ENCODE measurements at regions not wholly inside any gene's neighbourhood (a gene's known extent, or its start where the extent isn't known, plus 50 kb on each side); places are given as distances from the start of the nearest gene placed in this dataset.

GRCh38 chr5:61609840-61610677, 278.0 kb downstream of the ZSWIM6 start:
- TF ChIP-seq POLR2A (IDR thresholded peaks at IDR 0.05; ENCODE audit: low read length) (no peak), HEYL (CRISPR knock-in tag; IDR thresholded peaks at IDR 0.05) (no peak), KDM1A (IDR thresholded peaks at IDR 0.05; ENCODE audit: low read depth) (no peak), USF2 (IDR thresholded peaks at IDR 0.05) (no peak), KDM5A (IDR thresholded peaks at IDR 0.05) (no peak), REST (IDR thresholded peaks at IDR 0.05) (no peak), MYC (IDR thresholded peaks at IDR 0.05; ENCODE audit: borderline replicate concordance, low read length) (no peak), CTCF (IDR thresholded peaks at IDR 0.05) (no peak)
